LNCAP (cell line): ENCODE measurements at regions not wholly inside any gene's neighbourhood (a gene's known extent, or its start where the extent isn't known, plus 50 kb on each side); places are given as distances from the start of the nearest gene placed in this dataset.

Experiments used
- CTCF ChIP-seq: fragments of 450-650 bp; IDR thresholded peaks from 2 replicates; pipeline ENCODE4 v1.5.1; 2017; ENCODE audit warnings: mild to moderate bottlenecking

- TF ChIP-seq CTCF, result no peak
Observed at GRCh38 chr1:96360036-96360795, 361.4 kb upstream of the PTBP2 start.

DNA sequence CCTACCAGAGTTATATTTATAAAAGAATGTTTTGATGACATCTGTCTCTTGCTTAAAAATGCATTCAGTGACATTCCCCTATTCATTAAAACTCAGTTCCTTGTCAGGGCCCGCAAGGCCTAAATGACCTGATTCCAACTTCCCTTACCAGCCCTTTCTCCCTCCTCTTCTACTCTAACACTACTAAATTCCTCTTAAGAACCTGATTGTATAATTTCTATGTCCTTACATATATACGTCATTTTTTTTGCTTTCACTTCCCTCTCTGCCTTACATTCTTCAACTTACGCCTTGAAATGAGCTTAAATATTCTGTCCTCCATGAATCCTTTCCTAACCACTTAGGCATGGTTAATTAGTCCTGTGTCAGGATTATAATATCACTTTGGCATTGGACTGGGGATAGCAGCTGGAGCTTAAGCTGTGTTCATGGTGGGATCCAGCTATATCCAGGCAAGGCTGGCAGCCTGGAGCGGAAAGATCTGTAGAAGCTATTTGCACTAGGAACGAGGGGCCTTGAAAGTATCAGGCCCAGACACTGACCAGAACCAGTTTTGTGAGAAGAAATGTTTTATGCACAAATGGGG lies 360.2 kb upstream of the PTBP2 start:
- TF ChIP-seq CTCF, result no peak

- TF ChIP-seq CTCF, result no peak
Observed at GRCh38 chr1:96361961-96362360, 359.6 kb upstream of the PTBP2 start.

GRCh38 chr1:96362623-96363022 lies 359.0 kb upstream of the PTBP2 start:
- no peak for TF ChIP-seq CTCF

GRCh38 chr1:96363826-96364225 lies 357.8 kb upstream of the PTBP2 start:
- TF ChIP-seq CTCF, result no peak

DNA sequence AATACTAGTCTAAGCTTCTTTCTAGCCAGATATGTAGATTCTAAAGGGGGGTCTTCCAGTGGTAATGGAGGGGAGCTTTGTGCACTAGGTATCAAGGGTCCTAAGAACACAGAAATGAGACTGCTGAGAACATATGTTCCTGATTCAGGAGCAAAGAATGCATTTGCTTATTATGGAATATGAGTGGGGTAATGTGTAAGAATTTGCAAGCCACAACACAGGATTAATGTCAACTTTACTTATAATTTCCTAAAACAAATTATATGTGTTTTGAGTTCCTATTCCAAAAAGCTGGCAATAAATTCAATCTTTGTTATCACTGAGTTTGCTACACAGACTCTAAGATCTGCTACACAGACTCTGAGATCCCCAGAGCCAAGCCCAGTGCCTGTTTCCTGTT lies 357.0 kb upstream of the PTBP2 start:
- TF ChIP-seq CTCF, result no peak

- no peak for TF ChIP-seq CTCF
Observed at GRCh38 chr1:96365076-96365475, 356.5 kb upstream of the PTBP2 start.
